ENCODE measurements at regions not wholly inside any gene's neighbourhood (a gene's known extent, or its start where the extent isn't known, plus 50 kb on each side); places are given as distances from the start of the nearest gene placed in this dataset.
"Not testable (repeated sequence)": the region's sequence is repeated elsewhere in the genome, so short reads cannot be mapped to it uniquely, and the experiment has no call there.

GRCh38 chr3:193047461-193047860, 129.8 kb upstream of the MB21D2 start:
- not testable (repeated sequence) for DNase-seq

GRCh38 chr3:193048127-193048526, 130.5 kb upstream of the MB21D2 start:
- no peak for DNase-seq

- no peak for DNase-seq
Observed at GRCh38 chr3:193049935-193050334, 132.3 kb upstream of the MB21D2 start.

GRCh38 chr3:193051314-193051713, 133.7 kb upstream of the MB21D2 start:
- DNase-seq = no peak

- no peak for DNase-seq
Observed at GRCh38 chr3:193052354-193053045, 134.8 kb upstream of the MB21D2 start.

GRCh38 chr3:193053046-193053435, 135.4 kb upstream of the MB21D2 start:
- DNase-seq = no peak

- no peak for DNase-seq
Observed at GRCh38 chr3:193055352-193055751, 137.7 kb upstream of the MB21D2 start.

GRCh38 chr3:193057616-193058015, 140.0 kb upstream of the MB21D2 start:
- DNase-seq = no peak

- no peak for DNase-seq
Observed at GRCh38 chr3:193060748-193061546, 143.3 kb upstream of the MB21D2 start.

GRCh38 chr3:193068365-193068764, 150.7 kb upstream of the MB21D2 start:
- no peak for DNase-seq

GRCh38 chr3:193069732-193070131, 152.1 kb upstream of the MB21D2 start:
- not testable (repeated sequence) for DNase-seq

GRCh38 chr3:193078996-193079753, 161.5 kb upstream of the MB21D2 start:
- DNase-seq = no peak

- DNase-seq = no peak
Observed at GRCh38 chr3:193080821-193081365, 160.1 kb upstream of the PLAAT1 start.

GRCh38 chr3:193085655-193086054, 155.4 kb upstream of the PLAAT1 start:
- DNase-seq = no peak

- no peak for DNase-seq
Observed at GRCh38 chr3:193086681-193087080, 154.3 kb upstream of the PLAAT1 start.

- no peak for DNase-seq
Observed at GRCh38 chr3:193087336-193087735, 153.7 kb upstream of the PLAAT1 start.

- DNase-seq = no peak
Observed at GRCh38 chr3:193095366-193095765, 145.7 kb upstream of the PLAAT1 start.

- no peak for DNase-seq
Observed at GRCh38 chr3:193096076-193096475, 144.9 kb upstream of the PLAAT1 start.

GRCh38 chr3:193114431-193115340, 126.3 kb upstream of the PLAAT1 start:
- no peak for DNase-seq

GRCh38 chr3:193116871-193117270, 124.2 kb upstream of the PLAAT1 start:
- no peak for DNase-seq

- DNase-seq = no peak
Observed at GRCh38 chr3:193118907-193119306, 122.1 kb upstream of the PLAAT1 start.

- DNase-seq = no peak
Observed at GRCh38 chr3:193119926-193120325, 121.1 kb upstream of the PLAAT1 start.
